A673 (cell line): ENCODE measurements at regions not wholly inside any gene's neighbourhood (a gene's known extent, or its start where the extent isn't known, plus 50 kb on each side); places are given as distances from the start of the nearest gene placed in this dataset.

Experiments used
- CTCF ChIP-seq: fragments of 300-800, 200-600 bp; sonication (generic); conservative IDR thresholded peaks from 2 replicates; pipeline ENCODE4 v1.5.1; 2017; ENCODE audit warnings: low read depth, mild to moderate bottlenecking, antibody characterized with exemption, low read length, moderate library complexity, mixed read lengths
- EZH2 ChIP-seq: fragments of 200-600 bp; sonication (generic); IDR thresholded peaks from 2 replicates; pipeline ENCODE4 v1.6.1; 2017; ENCODE audit warnings: borderline replicate concordance, low read depth, mild to moderate bottlenecking, mixed read lengths, antibody characterized with exemption, low read length; ENCODE audit not compliant: poor library complexity, severe bottlenecking

GRCh38 chr5:29099585-29099984, 2061.2 kb upstream of the CDH9 start:
- TF ChIP-seq CTCF, result no peak
- TF ChIP-seq EZH2, result no peak
